Right forelimb (tissue), 1 donor: ENCODE measurements at regions not wholly inside any gene's neighbourhood (a gene's known extent, or its start where the extent isn't known, plus 50 kb on each side); places are given as distances from the start of the nearest gene placed in this dataset.
"Not testable (repeated sequence)": the region's sequence is repeated elsewhere in the genome, so short reads cannot be mapped to it uniquely, and the experiment has no call there.

Source experiments
- DNase-seq: peaks from one replicate; pipeline ENCODE4 v3.0.0-alpha.2; 2018

DNA sequence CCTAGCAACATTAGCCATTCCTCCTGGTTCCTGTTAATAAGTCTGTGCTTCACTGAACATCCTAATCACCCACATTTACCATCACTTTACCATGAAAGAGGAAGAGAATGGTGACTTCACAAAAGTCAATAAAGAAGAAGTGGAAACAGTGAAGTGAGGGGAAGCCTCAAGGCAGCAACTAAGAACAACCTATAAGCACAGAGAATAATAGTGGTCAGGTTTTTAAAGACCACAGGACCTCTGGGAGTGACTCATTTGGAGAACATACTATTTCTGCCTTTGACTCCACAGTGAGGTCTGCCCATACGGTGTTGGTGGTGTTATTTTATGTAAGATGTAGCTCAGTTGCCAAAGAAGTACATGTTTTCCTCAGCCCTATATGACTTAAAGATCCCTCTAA, 86.0 kb upstream of the TET2 start:
- no peak for DNase-seq

GRCh38 chr4:105061136-105061696, 85.5 kb upstream of the TET2 start:
- DNase-seq = no peak

DNA sequence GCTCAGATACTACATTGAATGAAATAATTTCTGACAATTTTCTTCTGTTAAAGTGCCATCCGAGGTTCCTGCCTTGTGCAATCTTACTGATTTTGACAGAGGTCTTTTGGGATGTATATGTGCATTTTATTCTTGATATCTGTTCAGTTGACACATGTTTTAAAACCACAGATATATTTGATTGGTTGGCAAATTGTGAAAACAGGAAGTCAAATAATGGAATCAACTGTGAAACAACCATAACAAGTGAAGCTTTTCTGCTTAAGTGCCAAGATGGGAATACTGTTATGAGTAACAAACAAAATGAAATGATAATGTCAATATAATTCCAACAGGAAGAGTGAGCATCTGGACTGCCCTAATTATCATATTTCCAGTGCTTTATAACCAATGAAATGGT, 84.9 kb upstream of the TET2 start:
- no peak for DNase-seq

DNA sequence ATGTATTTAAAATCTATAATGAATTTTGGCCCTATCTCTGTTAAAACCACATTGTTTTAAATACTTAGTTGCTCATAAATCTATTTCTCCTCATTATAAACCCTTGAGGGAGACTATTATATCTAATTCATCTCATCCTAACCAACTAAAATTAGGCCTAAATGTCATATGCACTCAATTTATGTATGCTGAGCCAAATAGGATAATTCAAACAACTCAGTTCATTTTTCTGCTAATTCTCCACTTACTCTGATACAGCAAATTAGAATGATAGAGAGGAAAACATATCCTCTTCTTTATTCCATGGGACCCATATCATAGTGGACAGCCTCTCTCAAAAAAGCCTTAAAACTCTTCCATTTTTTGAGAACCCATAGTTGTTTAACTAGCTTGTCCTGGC, 80.3 kb upstream of the TET2 start:
- no peak for DNase-seq

GRCh38 chr4:105067431-105067830, 79.2 kb upstream of the TET2 start:
- no peak for DNase-seq

DNA sequence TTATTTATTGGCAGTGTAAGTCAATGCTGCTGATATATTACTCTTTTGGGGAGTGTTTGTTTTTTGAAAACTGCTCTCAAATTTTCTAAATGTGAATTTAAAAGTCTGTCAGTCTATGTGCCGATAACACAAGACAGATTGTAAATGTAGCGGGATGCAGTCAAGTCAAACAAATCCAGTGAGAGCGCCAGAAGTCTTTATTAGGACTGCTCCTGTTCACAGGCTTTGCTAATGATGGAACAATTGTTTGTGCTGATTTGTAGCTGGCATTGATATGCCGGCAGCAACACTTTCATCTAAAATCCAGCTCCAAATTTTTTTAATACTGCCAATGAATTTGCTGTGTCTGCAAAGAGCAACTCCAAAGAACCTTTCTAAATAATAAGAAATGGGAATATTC, 78.7 kb upstream of the TET2 start:
- DNase-seq = no peak

- no peak for DNase-seq
Measured at GRCh38 chr4:105068516-105068915, 78.2 kb upstream of the TET2 start.

DNA sequence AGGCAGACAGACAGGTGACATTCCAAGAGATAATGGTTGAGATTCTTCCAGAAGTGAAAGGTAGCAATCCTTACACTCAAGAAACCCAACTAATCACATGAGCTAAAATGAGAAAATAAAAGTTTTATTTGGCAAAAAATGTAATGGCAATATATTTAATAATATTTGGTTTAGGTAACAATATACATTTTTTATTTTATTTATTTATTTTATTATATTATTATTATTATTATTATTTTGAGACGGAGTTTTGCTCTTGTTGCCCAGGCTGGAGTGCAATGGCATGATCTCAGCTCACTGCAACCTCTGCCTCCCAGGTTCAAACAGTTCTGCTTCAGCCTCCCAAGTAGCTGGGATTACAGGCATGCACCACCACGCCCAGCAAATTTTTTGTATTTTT, 74.6 kb upstream of the TET2 start:
- not testable (repeated sequence) for DNase-seq

DNA sequence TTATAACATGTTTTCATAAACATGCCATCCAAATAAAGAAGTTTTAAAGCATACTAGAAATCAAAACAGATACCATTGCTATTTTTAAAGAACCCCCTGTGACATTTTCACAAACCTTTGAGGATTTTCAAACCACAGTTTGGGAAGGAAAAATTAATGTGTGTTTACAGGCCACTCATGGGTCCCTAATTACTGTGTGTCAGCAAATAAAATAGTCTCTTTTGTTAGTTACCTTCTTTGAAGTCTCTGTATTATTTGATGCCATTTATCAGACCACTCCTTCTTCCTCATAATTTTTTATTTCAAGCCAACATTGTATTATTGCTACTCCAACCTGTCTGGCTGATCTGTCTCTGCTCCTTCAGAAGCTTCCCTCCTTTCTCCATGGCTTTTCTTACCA, 72.6 kb upstream of the TET2 start:
- no peak for DNase-seq

GRCh38 chr4:105075045-105075444, 71.6 kb upstream of the TET2 start:
- DNase-seq = no peak

DNA sequence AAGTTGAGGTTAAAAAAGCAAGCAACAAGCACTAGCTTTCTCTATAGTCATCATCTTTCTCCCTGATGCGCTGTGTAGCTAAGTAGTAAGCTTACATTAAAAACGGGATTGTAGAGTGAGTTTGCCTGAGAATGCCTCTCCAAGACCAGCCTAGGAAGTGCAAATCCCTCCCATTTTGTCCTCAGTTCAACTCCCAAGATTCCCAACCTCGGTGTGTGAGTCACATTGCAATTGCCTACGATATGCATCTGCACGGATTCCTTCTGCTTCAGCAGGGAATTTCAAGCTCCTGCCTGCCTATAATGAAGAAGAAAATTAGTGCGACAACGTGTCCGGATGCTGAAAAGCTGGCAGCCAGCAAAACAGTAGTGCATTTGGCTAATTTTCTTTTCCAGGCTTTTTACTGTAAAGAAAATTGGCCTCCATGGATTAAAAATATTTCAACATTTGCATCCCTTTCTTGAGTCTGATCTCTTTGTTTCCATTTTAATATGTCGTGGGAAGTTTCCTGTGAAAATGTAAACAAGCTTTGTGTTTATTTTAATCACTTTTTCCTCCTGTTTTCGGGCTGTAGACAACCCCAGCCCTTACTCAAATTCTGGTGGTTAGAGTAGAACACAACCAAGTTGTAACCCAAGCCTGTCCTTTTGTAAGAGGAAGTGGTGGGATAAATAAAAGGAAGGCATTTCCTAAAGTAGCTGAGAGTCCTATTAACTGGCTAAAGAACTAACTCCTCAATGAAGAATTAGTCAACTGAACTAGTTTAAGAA, 58.4 kb upstream of the TET2 start:
- DNase-seq = no peak

DNA sequence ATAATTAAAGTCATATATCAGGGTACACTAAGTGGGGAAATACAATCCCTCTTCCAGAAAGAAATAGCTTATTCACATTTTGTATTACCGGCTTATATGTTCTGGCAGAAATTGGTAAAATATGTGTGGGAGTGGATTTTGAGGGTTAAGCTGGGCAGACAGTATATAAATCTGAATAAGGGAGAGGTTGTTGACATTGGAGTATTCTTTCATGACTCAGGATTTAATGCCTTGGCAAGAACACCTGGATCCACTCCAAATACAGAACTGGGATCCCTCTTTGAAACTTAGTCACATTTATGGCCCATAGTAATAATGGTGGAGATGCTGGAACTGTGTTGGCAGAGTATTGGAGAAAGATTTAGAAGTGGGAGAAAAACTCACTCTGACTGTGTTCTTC, 54.3 kb upstream of the TET2 start:
- no peak for DNase-seq

DNA sequence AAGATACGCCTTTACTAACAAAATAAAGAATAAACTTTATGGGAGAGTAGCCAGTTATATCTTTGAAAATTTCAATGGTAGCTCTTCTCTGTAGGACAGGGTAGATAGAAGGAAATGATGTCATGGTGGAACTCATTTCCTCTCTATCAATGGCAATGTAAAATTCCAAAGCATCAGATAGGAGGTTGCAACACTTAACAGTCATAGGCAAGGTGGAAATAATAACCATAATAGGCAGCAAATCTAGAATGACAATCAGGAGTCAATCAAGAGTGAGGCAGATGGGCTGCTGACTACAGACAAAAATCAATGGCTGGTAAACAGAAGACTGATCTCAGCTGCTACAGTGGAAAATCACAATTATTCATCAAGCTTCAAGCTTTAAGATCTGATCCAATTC, 53.9 kb upstream of the TET2 start:
- DNase-seq = no peak

DNA sequence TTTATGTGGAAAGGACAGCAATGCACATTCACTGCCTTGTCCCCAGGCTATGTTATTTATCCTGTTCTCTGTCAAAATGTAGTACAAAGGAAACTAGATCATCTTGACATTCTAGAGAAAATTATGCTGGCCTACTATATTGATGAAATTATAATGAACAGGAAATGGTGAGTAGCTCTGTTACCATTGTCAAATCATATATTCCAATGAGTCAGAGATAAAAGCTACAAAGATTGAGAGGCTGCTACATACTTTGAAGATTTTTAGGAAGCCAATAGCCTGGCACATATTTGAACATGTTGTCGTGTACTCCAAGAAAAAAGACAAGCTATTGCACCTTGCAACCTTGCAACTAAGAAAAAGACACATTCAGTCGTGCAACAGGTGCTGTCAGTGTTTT, 52.7 kb upstream of the TET2 start:
- DNase-seq = no peak
